MCF 10A (cell line): ENCODE measurements at regions not wholly inside any gene's neighbourhood (a gene's known extent, or its start where the extent isn't known, plus 50 kb on each side); places are given as distances from the start of the nearest gene placed in this dataset.

Experiments used
- BruUV-seq: library from RNA; stranded (reverse); fragments of 400-500 nt; replicated peaks from 2 replicates; lab custom pipeline; 2021; lab: Mats Ljungman, UMichigan
- CTCF ChIA-PET: fragments of 300-600 bp; sonication (Branson Sonifier 250); formaldehyde crosslinking; extraction: SDS; loops from one replicate; lab custom pipeline; 2021; ENCODE audit warnings: antibody characterized with exemption, inconsistent platforms; lab: Yijun Ruan, JAX
- POLR2A ChIA-PET: fragments of 300-600, 350-650 bp; sonication (Branson Sonifier 250); formaldehyde crosslinking; extraction: SDS; loops from one replicate; lab custom pipeline; 2020; ENCODE audit warnings: antibody characterized with exemption, inconsistent platforms; lab: Yijun Ruan, JAX
- DNase-seq: peaks from one replicate; pipeline ENCODE4 v3.0.0-alpha.2; 2018; ENCODE audit not compliant: unreplicated experiment
- H3K27ac Mint-ChIP-seq: one replicate; pipeline ENCODE4 v1.8.0; 2022; ENCODE audit warnings: mild to moderate bottlenecking, low read depth, mixed read lengths; ENCODE audit not compliant: unreplicated experiment
- H3K27me3 Mint-ChIP-seq: one replicate; pipeline ENCODE4 v1.8.0; 2022; ENCODE audit warnings: mixed read lengths; ENCODE audit not compliant: insufficient read depth, unreplicated experiment
- H3K36me3 Mint-ChIP-seq: one replicate; pipeline ENCODE4 v1.8.0; 2022; ENCODE audit warnings: mild to moderate bottlenecking, moderate library complexity, mixed read lengths; ENCODE audit not compliant: insufficient read depth, unreplicated experiment
- H3K4me1 Mint-ChIP-seq: one replicate; pipeline ENCODE4 v1.8.0; 2022; ENCODE audit warnings: mixed read lengths; ENCODE audit not compliant: insufficient read depth, unreplicated experiment
- H3K4me3 Mint-ChIP-seq: one replicate; pipeline ENCODE4 v1.8.0; 2022; ENCODE audit warnings: mild to moderate bottlenecking, moderate library complexity, mixed read lengths; ENCODE audit not compliant: unreplicated experiment
- H3K9me3 Mint-ChIP-seq: one replicate; pipeline ENCODE4 v1.8.0; 2022; ENCODE audit warnings: mixed read lengths; ENCODE audit not compliant: unreplicated experiment
- CTCF ChIP-seq: fragments of 200-600 bp; IDR thresholded peaks from one replicate; pipeline ENCODE4 v1.8.0; 2022; ENCODE audit warnings: antibody characterized with exemption, mild to moderate bottlenecking; ENCODE audit not compliant: unreplicated experiment
- intact Hi-C: fragments of 100-400 bp; cut with micrococcal nuclease; formaldehyde crosslinking; loops from 2 replicates; pipeline ENCODE4 v1.14.1; 2022

GRCh38 chrX:30951003-30951402 is 61.9 kb upstream of the TAB3 start:
- H3K27ac Mint-ChIP-seq: no peak overlapping the region
- ChIA-PET POLR2A (no interaction called here), CTCF (interaction anchor here (0.7 kb wide), 1 partner anchor 24 kb away, joined by 3 read pairs; no protein-coding TSS in a partner anchor)
- no peak overlapping the region for H3K4me3 Mint-ChIP-seq
- no peaks in the 10 kb centered on the region for H3K36me3 Mint-ChIP-seq
- peaks cover 24% of the 10 kb centered on the region for H3K27me3 Mint-ChIP-seq
- intact Hi-C loops: no loop called here
- BruUV-seq: no TSS peak
- H3K4me1 Mint-ChIP-seq: no peaks in the 10 kb centered on the region
- no peak for TF ChIP-seq CTCF
- no peak for DNase-seq
- no peaks in the 10 kb centered on the region for H3K9me3 Mint-ChIP-seq

- no peak for DNase-seq
- ChIA-PET POLR2A (no interaction called here), CTCF (no interaction called here)
- H3K36me3 Mint-ChIP-seq: no peaks in the 10 kb centered on the region
- intact Hi-C loops: no loop called here
- no peaks in the 10 kb centered on the region for H3K4me1 Mint-ChIP-seq
- H3K27ac Mint-ChIP-seq: no peak overlapping the region
- H3K9me3 Mint-ChIP-seq: no peaks in the 10 kb centered on the region
- peaks cover 24% of the 10 kb centered on the region for H3K27me3 Mint-ChIP-seq
- no peak for TF ChIP-seq CTCF
- H3K4me3 Mint-ChIP-seq: no peak overlapping the region
- no TSS peak for BruUV-seq
Observed at GRCh38 chrX:30950391-30950790, 61.3 kb upstream of the TAB3 start.

- no peak overlapping the region for H3K4me3 Mint-ChIP-seq
- CTCF ChIA-PET: no interaction called here
- intact Hi-C loops: no loop called here
- no peak overlapping the region for H3K27ac Mint-ChIP-seq
- H3K36me3 Mint-ChIP-seq: no peaks in the 10 kb centered on the region
- no peaks in the 10 kb centered on the region for H3K4me1 Mint-ChIP-seq
- H3K27me3 Mint-ChIP-seq: peaks cover 15% of the 10 kb centered on the region
- BruUV-seq: no TSS peak
- DNase-seq: no peak
- H3K9me3 Mint-ChIP-seq: no peaks in the 10 kb centered on the region
- POLR2A ChIA-PET: no interaction called here
- no peak for TF ChIP-seq CTCF
Observed at GRCh38 chrX:30949554-30949953, 60.5 kb upstream of the TAB3 start.

- Mint-ChIP-seq H3K27me3 (peaks cover 11% of the 10 kb centered on the region), H3K4me3 (no peak overlapping the region), H3K27ac (no peak overlapping the region), H3K4me1 (no peaks in the 10 kb centered on the region), H3K36me3 (no peaks in the 10 kb centered on the region), H3K9me3 (no peaks in the 10 kb centered on the region)
- intact Hi-C loops: no loop called here
- CTCF ChIA-PET: no interaction called here
- POLR2A ChIA-PET: no interaction called here
- TF ChIP-seq CTCF: no peak
- BruUV-seq: no TSS peak
- no peak for DNase-seq
Observed at GRCh38 chrX:30948626-30949025, 59.6 kb upstream of the TAB3 start.
